B cell (primary cell): ENCODE measurements at regions not wholly inside any gene's neighbourhood (a gene's known extent, or its start where the extent isn't known, plus 50 kb on each side); places are given as distances from the start of the nearest gene placed in this dataset.

Source experiments
- ATAC-seq: fragments of 200-7000 bp; cut with Tn5 transposase; one replicate; pipeline ENCODE4 v1.10.0; 2021; ENCODE audit warnings: low read depth, mild to moderate bottlenecking, moderate number of reproducible peaks, moderate library complexity
- CTCF ChIA-PET: fragments of 350-600 bp; sonication (Branson Sonifier 250); formaldehyde crosslinking; loops from one replicate; lab custom pipeline; 2021; ENCODE audit warnings: antibody characterized with exemption, inconsistent platforms; lab: Charles Lee
- POLR2A ChIA-PET: fragments of 350-600 bp; sonication (Branson Sonifier 250); formaldehyde crosslinking; loops from one replicate; lab custom pipeline; 2021; ENCODE audit warnings: antibody characterized with exemption; lab: Charles Lee
- DNase-seq: peaks from one replicate; pipeline ENCODE4 v3.0.0; 2013
- H2AFZ ChIP-seq: 2 replicates; pipeline ENCODE4 v1.6.1; 2012; ENCODE audit warnings: mild to moderate bottlenecking, low read depth, low read length; ENCODE audit not compliant: insufficient read depth, poor library complexity, severe bottlenecking
- H3K27ac ChIP-seq, 2 donors: 1 replicate in 1 of 2; 2 replicates in 1 of 2; pipeline ENCODE4 v1.5.1; 2012 to 2013; ENCODE audit warnings: low read length in 2 of 2, mild to moderate bottlenecking in 2 of 2, moderate library complexity in 1 of 2
- H3K27me3 ChIP-seq, 4 experiments: fragments of 200-600 bp in 1 of 4; sonication (generic) in 1 of 4; replicated peaks in 1 of 4; 1 replicate in 2 of 4; 2 replicates in 2 of 4; pipeline versions ENCODE4 v1.6.1 to v1.7.0; 2013 to 2016; ENCODE audit warnings: low read length in 3 of 4, mild to moderate bottlenecking in 2 of 4, mixed read lengths in 1 of 4, moderate library complexity in 1 of 4; ENCODE audit not compliant: insufficient read depth in 4 of 4, control insufficient read depth in 3 of 4; ENCODE audit errors: control extremely low read depth in 1 of 4
- H3K36me3 ChIP-seq, 2 experiments: replicated peaks in 1 of 2; 1 replicate in 1 of 2; 2 replicates in 1 of 2; pipeline versions ENCODE4 v1.6.1 to v1.7.1; 2013; ENCODE audit warnings: low read length in 1 of 2; ENCODE audit not compliant: insufficient read depth in 2 of 2, control insufficient read depth in 1 of 2; ENCODE audit errors: control extremely low read depth in 1 of 2, extremely low read depth in 1 of 2
- H3K4me1 ChIP-seq, 2 donors: fragments of 200-600 bp in 1 of 2; sonication (generic) in 1 of 2; 1 replicate in 1 of 2; 2 replicates in 1 of 2; pipeline versions ENCODE4 v1.5.1 to v1.6.1; 2013 to 2017; ENCODE audit warnings: low read length in 2 of 2; ENCODE audit not compliant: control insufficient read depth in 2 of 2, insufficient read depth in 2 of 2
- H3K4me2 ChIP-seq: replicated peaks from 2 replicates; pipeline ENCODE3; 2012; ENCODE audit warnings: mild to moderate bottlenecking, low read depth, low read length; ENCODE audit not compliant: poor library complexity, severe bottlenecking
- H3K4me3 ChIP-seq, 5 experiments: fragments of 200-600 bp in 1 of 5; sonication (generic) in 1 of 5; 1 replicate in 3 of 5; 2 replicates in 2 of 5; pipeline versions ENCODE4 v1.5.1 to v1.7.0; 2011 to 2016; ENCODE audit warnings: low read length in 4 of 5, mild to moderate bottlenecking in 4 of 5, low read depth in 2 of 5, control low read depth in 1 of 5, moderate library complexity in 1 of 5; ENCODE audit not compliant: insufficient read depth in 1 of 5; ENCODE audit errors: control extremely low read depth in 1 of 5, extremely low read depth in 1 of 5
- H3K79me2 ChIP-seq: fragments of 200-600 bp; sonication (generic); one replicate; pipeline ENCODE4 v1.6.0; 2016; ENCODE audit warnings: low read length; ENCODE audit not compliant: control insufficient read depth, insufficient read depth
- H3K9ac ChIP-seq: fragments of 200-600 bp; sonication (generic); 2 replicates; pipeline ENCODE4 v1.6.1; 2017; ENCODE audit warnings: mild to moderate bottlenecking, low read length, moderate library complexity
- H3K9me3 ChIP-seq, 3 donors: one replicate each; pipeline versions ENCODE4 v1.6.1 to v1.7.1; 2013; ENCODE audit warnings: low read length in 2 of 3; ENCODE audit not compliant: control insufficient read depth in 2 of 3, insufficient read depth in 1 of 3; ENCODE audit errors: control extremely low read depth in 1 of 3
- H4K20me1 ChIP-seq: 2 replicates; pipeline ENCODE4 v1.6.0; 2012; ENCODE audit warnings: mild to moderate bottlenecking, low read length; ENCODE audit not compliant: insufficient read depth, control insufficient read depth, poor library complexity, severe bottlenecking
- H3K27ac Mint-ChIP-seq: one replicate; pipeline ENCODE4 v1.8.0; 2021; ENCODE audit warnings: mixed read lengths
- H3K27me3 Mint-ChIP-seq: one replicate; pipeline ENCODE4 v1.8.0; 2021; ENCODE audit warnings: mixed read lengths
- H3K4me1 Mint-ChIP-seq: one replicate; pipeline ENCODE4 v1.8.0; 2021; ENCODE audit warnings: mixed read lengths
- H3K4me3 Mint-ChIP-seq: one replicate; pipeline ENCODE4 v1.8.0; 2021; ENCODE audit warnings: mixed read lengths
- H3K9me3 Mint-ChIP-seq: one replicate; pipeline ENCODE4 v1.8.0; 2022; ENCODE audit warnings: mixed read lengths; ENCODE audit not compliant: insufficient read depth
- EZH2 ChIP-seq: IDR thresholded peaks from 2 replicates; pipeline ENCODE4 v1.6.1; 2012; ENCODE audit warnings: borderline replicate concordance, low read depth, mild to moderate bottlenecking, moderate library complexity, low read length; ENCODE audit not compliant: insufficient read depth, poor library complexity, severe bottlenecking
- WGBS: methylation state at CpG from one replicate; pipeline ENCODE4 v1.1.5; 2013; ENCODE audit warnings: missing lambda C conversion rate; ENCODE audit not compliant: insufficient coverage; 5-methylcytosine and 5-hydroxymethylcytosine counted together
- intact Hi-C: fragments of 100-400 bp; cut with micrococcal nuclease; formaldehyde crosslinking; loops from one replicate; pipeline ENCODE4 v1.10.0; 2022
- TF ChIP-seq, protein P1 (sequence below): fragments of 200-600 bp; IDR thresholded peaks from one replicate; pipeline ENCODE4 v1.8.0; 2022; ENCODE audit warnings: antibody characterized with exemption, mild to moderate bottlenecking

DNA sequence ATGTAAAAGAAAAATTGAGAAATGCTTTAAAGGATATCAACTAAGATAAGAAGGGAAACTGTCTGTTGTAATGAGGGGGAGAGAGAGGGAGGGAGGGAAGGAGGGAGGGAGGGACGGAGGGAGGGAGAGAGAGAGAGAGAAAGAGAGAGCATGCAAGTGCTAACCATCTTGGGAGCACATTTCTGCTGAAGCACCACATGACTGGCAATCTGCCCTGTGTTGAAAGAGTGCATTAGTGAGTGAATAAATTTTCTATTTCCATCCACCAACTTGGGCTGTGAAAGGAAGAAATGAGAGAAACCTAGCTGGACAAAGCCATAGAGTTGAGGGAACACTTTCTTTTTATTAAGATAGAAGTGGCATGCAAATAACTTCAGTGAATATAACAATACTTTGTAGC, 110.7 kb downstream of the TMX3 start:
- H3K27ac Mint-ChIP-seq = no peak overlapping the region
- H2AFZ ChIP-seq = no peak overlapping the region
- ChIA-PET CTCF (no interaction called here), POLR2A (no interaction called here)
- H3K79me2 ChIP-seq = no peaks in the 10 kb centered on the region
- H3K27ac ChIP-seq = no peak overlapping the region
- 43% methylated on average over 1 of the region's 1 CpG for WGBS
- no peak for ATAC-seq
- no peaks in the 10 kb centered on the region for H3K27me3 Mint-ChIP-seq
- H4K20me1 ChIP-seq = no peaks in the 10 kb centered on the region
- no peaks in the 10 kb centered on the region for H3K36me3 ChIP-seq
- no peaks in the 10 kb centered on the region for H3K9me3 ChIP-seq
- H3K27me3 ChIP-seq = no peaks in the 10 kb centered on the region
- H3K4me3 ChIP-seq = no peak overlapping the region
- H3K4me1 Mint-ChIP-seq = no peaks in the 10 kb centered on the region
- no peak for TF ChIP-seq EZH2
- TF ChIP-seq, protein P1, sequence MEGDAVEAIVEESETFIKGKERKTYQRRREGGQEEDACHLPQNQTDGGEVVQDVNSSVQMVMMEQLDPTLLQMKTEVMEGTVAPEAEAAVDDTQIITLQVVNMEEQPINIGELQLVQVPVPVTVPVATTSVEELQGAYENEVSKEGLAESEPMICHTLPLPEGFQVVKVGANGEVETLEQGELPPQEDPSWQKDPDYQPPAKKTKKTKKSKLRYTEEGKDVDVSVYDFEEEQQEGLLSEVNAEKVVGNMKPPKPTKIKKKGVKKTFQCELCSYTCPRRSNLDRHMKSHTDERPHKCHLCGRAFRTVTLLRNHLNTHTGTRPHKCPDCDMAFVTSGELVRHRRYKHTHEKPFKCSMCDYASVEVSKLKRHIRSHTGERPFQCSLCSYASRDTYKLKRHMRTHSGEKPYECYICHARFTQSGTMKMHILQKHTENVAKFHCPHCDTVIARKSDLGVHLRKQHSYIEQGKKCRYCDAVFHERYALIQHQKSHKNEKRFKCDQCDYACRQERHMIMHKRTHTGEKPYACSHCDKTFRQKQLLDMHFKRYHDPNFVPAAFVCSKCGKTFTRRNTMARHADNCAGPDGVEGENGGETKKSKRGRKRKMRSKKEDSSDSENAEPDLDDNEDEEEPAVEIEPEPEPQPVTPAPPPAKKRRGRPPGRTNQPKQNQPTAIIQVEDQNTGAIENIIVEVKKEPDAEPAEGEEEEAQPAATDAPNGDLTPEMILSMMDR = no peak
- H3K4me1 ChIP-seq = no peaks in the 10 kb centered on the region
- H3K9me3 Mint-ChIP-seq = no peaks in the 10 kb centered on the region
- H3K4me2 ChIP-seq = no peak overlapping the region
- H3K4me3 Mint-ChIP-seq = no peak overlapping the region
- H3K9ac ChIP-seq = no peak overlapping the region
- no peak for DNase-seq
- intact Hi-C loops = no loop called here

DNA sequence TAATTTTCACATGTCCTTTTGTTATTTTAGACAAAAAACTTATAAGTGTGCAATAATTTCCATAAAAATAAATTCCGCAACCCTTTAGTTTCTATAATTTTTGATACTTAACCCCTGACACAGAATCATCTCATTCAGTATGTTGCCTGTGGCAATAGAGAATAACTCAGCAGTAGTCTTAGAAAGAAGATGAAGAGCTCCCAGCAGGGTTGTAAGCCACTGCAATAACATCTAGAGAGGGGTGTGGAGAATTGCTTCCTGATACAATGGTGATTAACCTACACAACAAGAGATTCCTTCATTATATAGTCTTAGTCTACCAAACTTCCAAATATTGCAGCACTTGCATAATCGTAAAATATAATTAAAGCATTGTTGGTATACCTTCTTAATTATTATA, 118.9 kb downstream of the TMX3 start:
- no peak for TF ChIP-seq EZH2
- TF ChIP-seq, protein P1 = no peak
- H2AFZ ChIP-seq = no peak overlapping the region
- DNase-seq (no peak), ATAC-seq (no peak)
- no peaks in the 10 kb centered on the region for H3K27me3 Mint-ChIP-seq
- no peak overlapping the region for H3K4me3 Mint-ChIP-seq
- H3K4me2 ChIP-seq = no peak overlapping the region
- H3K36me3 ChIP-seq = no peaks in the 10 kb centered on the region
- H3K9ac ChIP-seq = no peak overlapping the region
- H3K27ac ChIP-seq = no peak overlapping the region
- intact Hi-C loops = no loop called here
- no peaks in the 10 kb centered on the region for H3K4me1 Mint-ChIP-seq
- no peaks in the 10 kb centered on the region for H3K4me1 ChIP-seq
- CTCF ChIA-PET = no interaction called here
- no peaks in the 10 kb centered on the region for H3K79me2 ChIP-seq
- no peak overlapping the region for H3K27ac Mint-ChIP-seq
- POLR2A ChIA-PET = no interaction called here
- H3K27me3 ChIP-seq = no peaks in the 10 kb centered on the region
- H3K9me3 Mint-ChIP-seq = no peaks in the 10 kb centered on the region
- no peaks in the 10 kb centered on the region for H3K9me3 ChIP-seq
- no CpG with 5 or more reads among the region's 2 CpGs for WGBS
- H4K20me1 ChIP-seq = no peaks in the 10 kb centered on the region
- no peak overlapping the region for H3K4me3 ChIP-seq
